AG10803 (cell line): ENCODE measurements at regions not wholly inside any gene's neighbourhood (a gene's known extent, or its start where the extent isn't known, plus 50 kb on each side); places are given as distances from the start of the nearest gene placed in this dataset.
"Not testable (repeated sequence)": the region's sequence is repeated elsewhere in the genome, so short reads cannot be mapped to it uniquely, and the experiment has no call there.

Experiments
- DNase-seq: peaks from one replicate; pipeline ENCODE4 v3.0.0; 2010; ENCODE audit warnings: low read depth
- H3K4me3 ChIP-seq: 2 replicates; pipeline ENCODE4 v1.5.1; 2011; ENCODE audit warnings: mild to moderate bottlenecking, low read length, control low read depth
- TF ChIP-seq, protein P1 (sequence below): conservative IDR thresholded peaks from 2 replicates; pipeline ENCODE4 v1.5.1; 2011; ENCODE audit warnings: mild to moderate bottlenecking, low read length, control low read depth, inconsistent platforms

DNA sequence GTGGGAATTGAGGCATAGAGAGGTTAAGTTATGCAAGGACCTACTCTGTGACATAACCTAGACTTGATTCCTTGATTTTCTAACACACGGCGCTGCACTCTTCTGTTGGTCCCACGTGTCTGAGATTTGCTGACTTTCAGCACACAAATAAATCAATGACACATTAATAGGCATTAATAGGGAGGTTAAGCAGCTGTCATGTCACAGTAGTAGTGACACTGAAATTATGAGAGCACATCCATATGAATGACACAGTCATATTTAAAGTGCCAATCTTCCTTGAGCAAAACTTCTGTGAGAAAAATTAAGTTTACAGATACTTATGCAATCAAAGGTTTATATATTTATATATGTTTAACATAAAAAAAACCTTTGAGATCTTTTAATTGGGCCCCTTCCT lies 805.4 kb upstream of the SORCS1 start:
- TF ChIP-seq, protein P1, sequence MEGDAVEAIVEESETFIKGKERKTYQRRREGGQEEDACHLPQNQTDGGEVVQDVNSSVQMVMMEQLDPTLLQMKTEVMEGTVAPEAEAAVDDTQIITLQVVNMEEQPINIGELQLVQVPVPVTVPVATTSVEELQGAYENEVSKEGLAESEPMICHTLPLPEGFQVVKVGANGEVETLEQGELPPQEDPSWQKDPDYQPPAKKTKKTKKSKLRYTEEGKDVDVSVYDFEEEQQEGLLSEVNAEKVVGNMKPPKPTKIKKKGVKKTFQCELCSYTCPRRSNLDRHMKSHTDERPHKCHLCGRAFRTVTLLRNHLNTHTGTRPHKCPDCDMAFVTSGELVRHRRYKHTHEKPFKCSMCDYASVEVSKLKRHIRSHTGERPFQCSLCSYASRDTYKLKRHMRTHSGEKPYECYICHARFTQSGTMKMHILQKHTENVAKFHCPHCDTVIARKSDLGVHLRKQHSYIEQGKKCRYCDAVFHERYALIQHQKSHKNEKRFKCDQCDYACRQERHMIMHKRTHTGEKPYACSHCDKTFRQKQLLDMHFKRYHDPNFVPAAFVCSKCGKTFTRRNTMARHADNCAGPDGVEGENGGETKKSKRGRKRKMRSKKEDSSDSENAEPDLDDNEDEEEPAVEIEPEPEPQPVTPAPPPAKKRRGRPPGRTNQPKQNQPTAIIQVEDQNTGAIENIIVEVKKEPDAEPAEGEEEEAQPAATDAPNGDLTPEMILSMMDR = no peak
- no peak overlapping the region for H3K4me3 ChIP-seq

DNA sequence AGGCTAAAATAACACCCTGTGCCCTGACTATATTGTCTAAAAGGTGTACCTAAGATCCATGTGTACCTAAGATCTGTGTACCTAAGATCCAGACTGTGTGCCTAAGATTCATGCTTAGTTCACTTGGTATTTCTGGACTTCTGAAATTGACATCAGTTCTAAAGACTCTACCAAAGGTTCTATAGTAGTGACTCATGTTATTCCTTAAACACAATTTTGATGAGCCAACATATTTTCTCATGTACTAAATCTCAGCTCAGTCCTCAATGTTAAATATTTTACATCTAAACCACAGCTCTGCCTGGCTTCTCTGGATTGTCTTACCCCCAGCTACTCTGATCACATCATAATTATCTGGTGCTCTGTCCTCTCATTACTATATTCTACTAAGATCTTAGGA lies 802.3 kb upstream of the SORCS1 start:
- TF ChIP-seq, protein P1 = no peak
- peak; percentile 31 for DNase-seq

More for the DNA sequence above, 805.4 kb upstream of the SORCS1 start:
- DNase-seq = no peak

DNA sequence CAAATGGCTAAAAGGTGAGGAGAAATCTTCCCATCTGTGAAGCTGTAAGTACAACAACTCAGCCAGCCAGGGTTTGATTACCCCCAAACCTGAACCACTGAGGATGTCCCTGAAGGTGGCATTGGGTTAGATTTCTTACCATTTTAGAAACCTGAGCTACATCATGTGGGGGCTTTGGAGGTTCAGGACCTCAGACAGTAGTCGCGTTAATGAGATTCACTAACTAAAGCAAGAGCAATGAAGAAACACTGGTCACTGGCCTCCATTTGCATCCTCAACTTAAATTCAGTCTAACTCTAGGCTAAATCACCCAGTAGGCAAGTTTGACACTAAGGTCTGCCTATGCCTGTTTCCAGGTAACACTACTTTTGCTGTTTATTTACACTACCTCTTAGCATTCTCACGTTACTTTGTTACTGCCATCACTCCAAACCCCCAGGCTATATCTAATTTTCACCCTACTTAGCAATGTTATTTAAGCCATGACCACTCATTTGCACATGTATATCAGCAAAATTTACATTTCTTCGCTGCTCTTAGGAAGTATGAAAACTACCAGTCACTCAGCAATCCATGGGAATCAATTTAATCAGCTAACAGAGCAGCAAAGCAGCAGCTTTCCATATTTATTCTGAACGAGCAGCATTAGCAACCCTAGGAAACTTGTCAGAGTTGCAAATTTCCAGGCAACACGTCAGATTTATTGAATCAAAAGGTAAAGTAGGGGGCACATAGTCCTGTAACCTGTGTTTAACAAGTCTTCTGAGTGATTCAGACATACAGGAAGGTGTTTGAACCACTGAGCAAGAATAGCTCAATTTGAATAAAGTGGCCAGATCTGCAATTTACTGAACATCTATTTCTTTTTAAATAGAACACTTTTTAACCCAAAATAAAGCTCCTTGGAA lies 788.4 kb upstream of the SORCS1 start:
- TF ChIP-seq, protein P1 = no peak
- no peak overlapping the region for H3K4me3 ChIP-seq
- DNase-seq = no peak

More for the DNA sequence above, 802.3 kb upstream of the SORCS1 start:
- H3K4me3 ChIP-seq = no peak overlapping the region

DNA sequence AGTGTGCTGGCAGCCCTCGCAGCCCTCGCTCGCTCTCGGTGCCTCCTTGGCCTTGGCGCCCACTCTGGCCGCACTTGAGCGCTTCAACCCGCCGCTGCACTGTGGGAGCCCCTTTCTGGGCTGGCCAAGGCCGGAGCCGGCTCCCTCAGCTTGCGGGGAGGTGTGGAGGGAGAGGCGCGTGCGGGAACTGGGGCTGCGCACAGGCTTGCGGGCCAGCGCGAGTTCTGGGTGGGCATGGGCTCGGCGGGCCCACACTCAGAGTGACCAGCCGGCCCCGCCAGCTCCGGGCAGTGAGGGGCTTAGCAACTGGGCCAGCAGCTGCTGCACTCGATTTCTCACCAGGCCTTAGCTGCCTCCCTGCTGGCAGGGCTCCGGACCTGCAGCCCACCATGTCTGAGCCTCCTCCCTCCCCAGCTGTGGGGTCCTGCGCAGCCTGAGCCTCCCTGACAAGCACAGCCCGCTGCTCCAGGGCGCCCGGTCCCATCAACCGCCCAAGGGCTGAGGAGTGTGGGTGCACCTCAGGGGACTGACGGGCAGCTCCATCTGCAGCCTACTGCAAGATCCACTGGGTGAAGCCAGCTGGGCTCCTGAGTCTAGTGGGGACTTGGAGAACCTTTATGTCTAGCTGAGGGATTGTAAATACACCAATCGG lies 786.0 kb upstream of the SORCS1 start:
- H3K4me3 ChIP-seq = not testable (repeated sequence)

DNA sequence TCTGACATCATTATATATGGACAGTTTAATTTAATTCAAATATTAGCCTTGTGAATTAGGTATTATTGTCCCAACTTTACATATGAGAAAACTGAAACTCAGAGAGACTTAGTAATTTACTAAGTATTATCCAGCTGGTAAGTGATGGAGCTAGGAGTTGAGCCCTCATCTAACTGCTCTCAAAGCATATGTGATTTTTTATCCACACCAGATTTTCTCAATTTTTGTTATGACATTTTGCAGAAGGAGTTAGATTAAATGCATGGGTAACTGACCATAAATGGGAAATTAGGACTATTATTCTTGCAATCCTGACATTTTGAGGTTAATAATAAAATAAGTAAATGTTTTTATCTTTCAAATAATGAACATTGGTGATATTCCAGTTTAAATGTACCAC lies 778.3 kb upstream of the SORCS1 start:
- TF ChIP-seq, protein P1 = no peak
- no peak overlapping the region for H3K4me3 ChIP-seq
- DNase-seq = no peak

More for the DNA sequence above, 786.0 kb upstream of the SORCS1 start:
- not testable (repeated sequence) for DNase-seq

DNA sequence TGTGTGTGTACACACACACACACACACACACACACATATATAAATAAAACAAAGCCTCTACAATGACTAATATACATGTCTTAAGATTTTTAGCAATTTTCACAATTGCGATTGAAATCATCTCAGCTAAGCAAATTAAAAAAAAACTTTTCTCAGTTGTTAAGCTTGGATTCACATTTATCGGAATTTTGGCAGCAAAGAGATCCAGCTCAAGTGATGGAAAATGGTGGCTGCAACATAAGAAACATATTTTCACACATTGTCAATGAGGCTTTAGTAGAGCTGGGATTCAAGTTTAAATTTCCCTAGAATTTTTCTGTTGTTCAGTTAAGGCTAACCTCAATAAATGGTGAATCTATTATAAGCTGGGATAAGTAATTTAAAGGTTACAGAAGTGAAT lies 768.6 kb upstream of the SORCS1 start:
- TF ChIP-seq, protein P1 = no peak
- DNase-seq = no peak
- H3K4me3 ChIP-seq = no peak overlapping the region

DNA sequence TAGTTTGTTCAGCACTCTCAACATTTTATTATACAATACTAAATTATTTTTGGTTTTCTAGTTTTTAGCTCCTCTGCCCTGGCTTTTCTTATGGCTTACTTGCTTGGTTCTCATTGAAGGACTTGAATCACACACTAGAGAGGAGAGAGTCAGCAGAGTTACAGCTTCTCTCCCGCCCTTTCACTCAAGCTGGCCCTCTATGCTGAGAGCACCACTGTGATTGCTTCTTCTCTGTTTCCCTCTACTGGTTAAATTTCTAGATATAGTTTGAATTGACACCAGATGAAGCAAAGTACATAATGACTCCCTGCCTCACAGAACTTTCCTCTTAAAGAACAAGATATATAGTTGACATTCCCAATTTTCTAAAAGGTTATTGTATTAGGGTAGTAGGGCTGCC lies 767.3 kb upstream of the SORCS1 start:
- TF ChIP-seq, protein P1 = no peak
- no peak for DNase-seq
- no peak overlapping the region for H3K4me3 ChIP-seq
